NCI-H2227 (cell line): ENCODE measurements at regions not wholly inside any gene's neighbourhood (a gene's known extent, or its start where the extent isn't known, plus 50 kb on each side); places are given as distances from the start of the nearest gene placed in this dataset.
"Not testable (repeated sequence)": the region's sequence is repeated elsewhere in the genome, so short reads cannot be mapped to it uniquely, and the experiment has no call there.

Experiments
- DNase-seq: peaks from one replicate; lab custom pipeline; 2025; ENCODE audit not compliant: unreplicated experiment; lab: John Stamatoyannopoulos, UW

DNA sequence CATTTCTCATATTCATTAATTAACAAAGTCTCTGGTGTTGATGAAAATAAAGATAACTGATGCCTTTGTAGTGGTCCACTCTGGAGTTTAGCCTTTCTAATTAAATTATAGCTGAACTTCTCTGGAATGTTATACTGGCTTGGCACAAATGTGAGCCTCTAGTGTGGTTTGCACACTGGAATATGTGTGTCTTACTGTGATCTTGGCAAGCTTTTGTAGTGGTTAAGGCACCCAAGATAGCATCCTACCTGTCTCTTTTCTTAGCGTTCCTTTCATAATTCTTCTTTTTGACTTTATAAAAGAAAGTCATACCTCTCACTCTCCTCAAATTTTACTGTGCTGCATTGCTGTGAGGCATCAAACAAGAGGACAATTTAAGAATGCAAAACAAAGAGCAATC lies 107.4 kb downstream of the UTRN start:
- no peak for DNase-seq

DNA sequence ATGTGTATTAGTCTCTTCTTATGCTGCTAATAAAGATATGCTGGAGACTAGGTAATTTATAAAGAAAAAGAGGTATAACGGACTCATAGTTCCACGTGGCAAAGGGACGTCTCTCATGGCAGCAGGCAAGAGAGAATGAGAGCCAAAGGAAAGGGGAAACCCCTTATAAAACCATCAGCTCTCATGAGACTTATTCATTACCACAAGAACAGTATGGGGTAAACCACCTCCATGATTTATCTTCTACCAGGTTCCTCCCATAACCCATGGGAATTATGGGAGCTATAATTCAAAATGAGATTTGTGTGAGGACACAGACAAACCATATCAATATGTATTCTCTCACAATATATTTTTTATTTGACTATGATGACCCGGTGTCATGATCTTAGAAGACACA lies 109.1 kb downstream of the UTRN start:
- DNase-seq = no peak

DNA sequence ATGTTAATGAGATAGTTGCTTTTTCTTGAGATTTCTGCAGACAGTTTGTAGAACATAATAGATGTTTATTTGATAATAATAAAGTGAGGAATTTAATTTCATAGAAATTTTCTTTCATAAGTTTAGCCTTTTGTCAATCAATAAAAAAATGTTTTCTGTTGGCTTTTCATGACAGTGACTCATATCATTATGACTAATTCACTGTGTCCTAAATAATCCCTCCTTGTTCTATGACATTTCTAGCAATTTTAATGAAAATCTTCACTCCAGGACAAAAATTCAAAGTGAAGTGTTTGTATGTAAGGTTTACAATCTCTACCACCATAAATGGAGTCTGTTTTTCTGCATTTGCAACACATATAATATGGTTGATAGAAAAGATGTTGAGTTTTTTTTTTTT lies 109.9 kb downstream of the UTRN start:
- DNase-seq = no peak

DNA sequence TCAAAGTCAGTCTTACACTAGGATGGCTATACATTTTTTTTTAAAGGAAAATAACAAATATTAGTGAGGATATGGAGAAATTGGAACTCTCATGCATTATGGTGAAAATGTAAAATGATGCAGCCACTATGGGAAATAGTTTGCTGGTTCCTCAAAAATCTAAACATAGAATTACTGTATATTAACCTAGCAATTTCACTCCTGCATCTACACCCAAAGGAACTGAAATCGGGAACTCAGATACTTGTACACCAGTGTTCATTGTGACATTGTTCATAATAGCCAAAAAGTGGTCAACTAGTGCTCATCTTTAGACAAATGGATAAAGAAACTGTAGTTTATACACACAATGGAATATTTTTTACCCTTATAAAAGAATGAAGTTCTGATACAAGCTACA lies 110.7 kb downstream of the UTRN start:
- no peak for DNase-seq

DNA sequence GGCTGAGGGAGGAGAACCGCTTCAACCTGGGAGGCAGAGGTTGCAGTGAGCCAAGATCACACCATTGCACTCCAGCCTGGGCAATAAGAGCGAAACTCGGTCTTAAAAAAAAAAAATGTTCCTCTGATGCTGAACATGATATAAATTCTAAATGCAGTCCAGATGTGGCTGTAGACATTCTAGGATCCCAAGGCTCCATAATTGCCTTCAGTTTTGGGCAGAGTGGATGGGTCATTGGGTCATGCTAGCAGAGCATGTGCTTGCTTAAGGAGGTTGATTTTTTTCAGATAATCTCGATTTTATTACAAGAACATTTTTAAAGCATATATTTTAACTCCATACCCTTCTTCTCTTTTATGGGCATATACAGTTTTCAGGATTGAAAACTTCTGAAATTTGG lies 112.0 kb downstream of the UTRN start:
- no peak for DNase-seq

DNA sequence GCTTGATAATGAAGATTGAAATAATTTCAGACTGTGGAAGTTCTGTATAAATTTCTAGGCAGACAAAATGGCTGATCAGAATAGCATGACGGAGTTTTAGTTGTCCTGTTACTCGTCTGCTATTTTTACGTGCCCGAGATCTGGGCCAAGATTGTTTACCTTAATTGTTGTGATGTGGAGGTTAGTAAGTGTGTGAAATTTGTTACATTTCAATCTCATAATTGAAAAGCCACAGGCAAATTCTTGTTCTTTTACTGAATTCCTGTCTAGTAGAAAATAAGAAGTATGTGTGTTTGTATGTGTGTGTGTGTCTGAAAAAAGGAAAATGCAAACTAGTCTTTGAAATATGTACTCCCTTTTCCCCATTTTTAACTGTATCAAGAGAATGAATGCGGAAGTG lies 115.2 kb downstream of the UTRN start:
- DNase-seq = no peak

DNA sequence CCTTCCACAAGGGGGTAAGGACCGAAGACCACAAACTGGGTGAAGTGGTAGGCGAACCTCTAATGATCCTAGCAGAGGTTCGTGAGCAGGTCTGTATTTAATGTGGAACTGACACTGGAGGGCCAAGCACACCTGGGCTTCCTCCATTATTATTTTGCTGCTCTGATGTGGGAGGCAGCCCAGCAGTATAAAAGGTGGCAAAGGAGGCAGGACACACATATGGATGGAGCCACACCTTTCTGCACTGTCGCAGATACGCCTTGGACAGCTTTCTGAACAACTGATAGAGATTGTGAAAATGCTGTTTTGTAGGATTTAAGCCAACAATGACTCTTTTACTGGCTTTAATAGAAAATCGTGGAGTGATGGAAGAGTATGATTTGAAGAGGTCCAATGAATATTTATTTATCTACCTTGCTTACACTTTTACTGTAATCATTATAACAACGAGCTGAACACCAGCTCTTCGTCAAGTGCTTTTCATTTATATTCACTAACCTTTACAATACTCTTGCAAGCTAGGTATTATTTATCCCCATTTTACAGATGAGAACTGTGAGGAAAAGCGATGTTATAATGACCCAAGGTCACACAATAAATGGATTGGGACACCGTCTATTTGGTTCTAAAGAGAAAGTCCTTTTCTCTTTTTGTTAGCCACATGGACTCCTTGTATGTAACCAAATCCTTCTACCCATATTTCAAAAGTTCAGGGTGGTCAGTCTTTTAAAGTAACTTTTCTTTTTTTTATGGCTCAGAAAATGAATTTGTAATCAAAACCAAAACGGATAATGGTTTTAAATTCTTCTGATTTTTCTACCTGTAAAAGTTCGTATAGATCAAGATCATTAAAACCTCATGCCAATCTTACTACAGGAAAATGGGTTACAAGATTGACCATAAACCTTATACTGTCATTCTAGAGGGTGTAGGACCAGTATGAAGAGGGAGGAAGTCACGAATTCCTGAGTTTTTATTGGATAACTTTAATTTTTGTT lies 116.9 kb downstream of the UTRN start:
- no peak for DNase-seq

DNA sequence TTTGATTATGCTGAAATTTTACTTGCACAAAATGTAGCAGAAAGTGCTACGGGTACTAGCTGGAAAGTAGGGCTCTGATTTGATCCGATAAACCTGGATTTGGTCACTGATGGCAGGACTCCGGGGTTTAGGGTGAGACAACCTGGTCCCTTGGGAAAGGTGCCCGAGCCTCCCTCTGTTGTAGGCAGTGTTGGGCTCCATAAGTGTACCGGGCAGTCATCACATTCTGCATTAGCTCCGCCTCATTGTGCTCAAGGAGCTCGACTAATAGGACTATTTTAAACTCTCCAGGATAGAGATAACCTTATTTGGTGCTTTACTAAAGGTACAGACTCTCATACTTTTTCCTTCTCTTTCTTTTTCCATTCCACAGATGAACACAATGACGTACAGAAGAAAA lies 117.6 kb downstream of the UTRN start:
- DNase-seq = no peak

DNA sequence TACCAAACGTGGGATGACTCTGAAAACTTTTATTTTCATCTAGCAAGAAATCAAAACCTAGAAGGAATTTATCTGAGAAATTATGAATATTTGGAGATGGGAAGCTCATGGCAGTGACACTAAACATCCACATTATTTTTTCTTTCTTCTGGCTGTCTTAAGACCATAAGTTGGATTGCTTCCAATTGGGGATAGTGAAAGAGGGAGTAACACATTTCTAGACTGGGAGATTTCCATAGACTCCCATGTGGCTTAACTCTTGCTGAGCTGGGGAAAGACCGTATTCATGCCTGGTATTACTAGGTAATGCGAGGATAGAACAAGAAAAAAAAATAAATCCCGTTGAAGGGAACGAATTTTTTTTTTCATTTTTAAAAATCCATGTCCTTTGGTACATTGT lies 120.0 kb downstream of the UTRN start:
- no peak for DNase-seq

DNA sequence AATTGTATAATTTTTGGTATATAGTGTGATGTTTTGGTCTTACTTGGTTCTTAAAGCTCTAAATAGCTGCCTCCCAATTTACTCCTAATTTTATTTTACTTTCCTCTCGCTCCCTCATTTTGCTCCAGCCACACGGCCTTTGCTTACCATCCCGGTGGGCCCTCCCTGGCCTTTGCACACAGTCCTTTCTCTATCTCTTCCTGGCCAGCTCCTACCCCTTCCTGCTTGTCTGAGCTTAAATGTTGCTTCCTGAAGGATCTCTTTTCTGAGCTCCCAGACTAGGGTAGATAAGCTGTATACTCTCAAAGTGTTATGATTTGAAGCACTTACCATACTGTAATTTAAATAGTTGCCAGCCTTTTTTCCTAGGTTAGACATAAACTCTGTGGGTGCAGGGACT lies 121.7 kb downstream of the UTRN start:
- DNase-seq = no peak

DNA sequence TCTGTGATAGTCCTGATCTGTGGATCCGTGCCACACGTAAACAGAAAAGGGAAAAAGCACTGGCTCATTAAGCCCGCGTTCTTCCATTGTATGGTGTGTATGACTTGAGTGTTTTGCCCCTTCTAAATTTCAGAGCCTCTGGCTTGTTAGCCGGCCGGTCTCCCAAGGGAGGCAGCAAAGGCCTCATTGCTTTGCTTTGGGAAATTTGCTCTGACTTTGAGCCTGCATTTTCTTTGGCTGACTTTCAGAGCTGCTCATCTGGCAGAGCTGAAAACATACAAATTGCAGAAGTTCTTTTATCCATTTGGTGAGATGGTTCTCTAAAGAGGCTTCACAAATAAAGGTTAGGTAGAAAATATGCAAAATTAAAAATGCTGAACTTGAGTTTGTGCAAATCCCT lies 123.0 kb downstream of the UTRN start:
- DNase-seq = no peak

DNA sequence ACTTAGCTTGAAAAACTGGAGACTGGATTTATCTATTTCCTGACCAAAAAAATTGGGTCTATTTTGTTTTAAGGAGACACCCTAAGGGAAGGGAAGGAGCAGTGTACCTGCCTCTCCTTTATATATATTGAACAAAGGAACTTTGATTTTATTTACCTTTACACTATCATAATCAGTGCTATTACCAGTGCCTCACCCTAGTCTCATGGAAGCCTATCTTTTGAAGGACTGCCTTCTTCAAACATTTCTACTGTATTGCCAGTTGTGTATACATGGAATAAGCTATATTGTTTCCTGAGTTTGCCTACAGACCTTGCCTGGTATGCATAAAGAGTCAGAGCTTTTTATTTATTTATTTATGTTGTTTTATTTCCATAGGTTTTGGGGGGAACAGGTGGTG lies 124.9 kb downstream of the UTRN start:
- DNase-seq = no peak

DNA sequence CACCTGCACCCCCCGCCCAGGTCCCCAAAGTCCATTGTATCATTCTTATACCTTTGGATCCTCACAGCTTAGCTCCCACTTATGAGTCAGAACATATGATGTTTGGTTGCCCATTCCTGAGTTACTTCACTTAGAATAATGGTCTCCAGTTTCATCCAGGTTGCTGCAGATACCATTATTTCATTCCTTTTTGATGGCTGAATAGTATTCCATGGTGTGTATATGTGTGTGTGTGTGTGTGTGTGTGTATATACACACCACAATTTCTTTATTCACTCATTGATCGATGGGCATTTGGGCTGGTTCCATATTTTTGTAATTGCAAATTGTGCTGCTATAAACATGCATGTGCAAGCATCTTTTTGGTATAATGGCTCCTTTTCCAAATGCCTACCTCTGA lies 125.4 kb downstream of the UTRN start:
- DNase-seq = not testable (repeated sequence)

DNA sequence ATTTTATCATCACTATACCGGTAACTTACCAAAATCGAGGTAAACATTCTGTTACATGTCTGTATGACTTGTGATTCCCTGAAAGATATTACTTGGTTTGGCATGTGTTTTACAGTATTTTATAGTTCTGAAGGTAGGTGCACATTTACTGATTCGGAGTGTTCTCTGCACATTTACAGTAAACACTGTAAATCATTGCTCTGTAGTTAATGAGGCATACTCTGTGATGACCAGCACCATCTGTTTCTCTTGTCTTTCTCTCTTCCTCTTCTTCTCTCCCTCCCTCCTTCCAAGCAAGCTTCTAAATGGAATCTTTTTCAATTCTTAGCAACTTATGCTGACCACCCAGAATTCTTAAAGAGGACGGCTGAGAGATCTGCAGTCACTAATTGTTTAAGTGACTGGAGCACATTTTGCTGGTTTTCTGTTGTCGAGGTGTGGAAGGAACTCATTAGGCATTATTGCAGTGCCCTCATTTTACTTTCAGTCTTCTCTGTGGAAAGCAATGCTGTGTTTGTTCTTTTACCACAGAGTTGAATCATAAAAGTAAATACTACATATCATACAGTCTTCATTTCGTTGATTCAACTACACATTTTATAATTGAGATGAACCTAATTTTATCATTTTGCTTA lies 126.5 kb downstream of the UTRN start:
- DNase-seq = no peak

DNA sequence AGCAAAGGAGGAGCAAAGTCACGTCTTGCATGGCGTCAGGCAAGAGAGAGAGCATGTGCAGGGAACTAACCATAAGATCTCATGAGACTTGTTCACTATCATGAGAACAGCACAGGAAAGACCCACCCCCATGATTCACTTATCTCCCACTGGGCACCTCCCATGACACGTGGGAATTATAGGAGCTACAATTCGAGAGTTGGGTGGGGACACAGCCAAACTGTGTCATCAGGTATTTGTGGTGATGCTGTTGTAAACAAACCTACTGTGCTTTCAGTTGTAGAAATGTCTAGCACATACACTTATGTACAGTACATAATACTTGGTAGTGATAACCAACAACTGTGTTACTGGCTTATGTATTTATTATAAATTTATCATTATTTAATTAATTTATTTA lies 128.3 kb downstream of the UTRN start:
- DNase-seq = no peak

DNA sequence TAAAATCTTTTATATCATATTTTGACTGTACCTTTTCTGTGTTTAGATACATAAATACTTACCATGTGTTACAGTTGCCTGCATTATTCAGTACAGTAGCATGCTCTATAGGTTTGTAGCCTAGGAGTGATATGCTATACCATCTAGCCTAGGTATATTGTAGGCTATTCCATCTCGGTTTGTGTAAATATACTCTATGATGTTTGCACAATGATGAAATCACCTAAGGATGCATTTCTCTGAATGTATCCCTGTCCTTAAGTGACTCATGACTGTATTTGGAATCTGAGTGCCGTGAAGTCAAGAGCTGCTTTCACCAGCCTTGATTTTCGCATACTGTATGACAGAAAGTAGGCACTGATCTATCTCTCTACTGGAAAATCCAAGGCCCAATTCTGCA lies 129.9 kb downstream of the UTRN start:
- no peak for DNase-seq

DNA sequence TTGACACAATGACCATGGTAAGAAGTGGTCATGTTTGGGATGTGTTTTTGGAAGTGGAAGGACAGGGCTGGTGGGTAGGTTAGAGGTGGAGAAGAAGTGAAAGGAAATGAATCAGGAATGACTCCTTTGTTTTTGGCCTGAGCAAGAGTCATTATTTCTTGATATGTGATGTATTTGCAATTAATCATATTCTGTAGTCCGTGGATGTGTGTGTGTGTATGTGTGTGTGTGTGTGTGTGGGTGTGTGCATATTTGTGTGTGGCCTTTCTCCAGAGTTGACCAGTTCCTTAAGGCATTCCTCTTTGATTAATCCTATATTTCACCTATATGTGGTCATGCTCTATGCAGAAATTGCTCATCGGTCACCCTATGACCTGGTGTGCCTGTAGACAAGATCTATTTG lies 130.7 kb downstream of the UTRN start:
- DNase-seq = no peak

DNA sequence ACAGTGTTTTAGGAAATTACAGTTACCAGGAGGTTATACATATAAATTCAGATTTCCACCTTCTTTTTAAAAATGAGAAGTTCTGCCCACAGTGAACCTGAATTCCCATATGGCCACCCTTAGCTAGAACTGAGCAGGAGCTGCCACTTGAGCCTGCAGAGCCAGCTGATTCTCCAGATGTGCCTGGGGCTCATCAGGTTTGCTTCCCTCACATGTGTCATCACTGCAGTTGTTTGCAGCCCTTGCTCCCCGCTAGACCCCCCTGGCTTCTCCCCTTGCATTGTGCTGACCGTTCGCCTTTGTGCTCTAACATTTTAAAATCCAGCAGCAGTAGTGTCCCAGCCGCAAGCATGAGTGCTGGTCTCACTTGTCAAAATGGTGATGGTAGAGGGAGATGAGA lies 131.1 kb downstream of the UTRN start:
- no peak for DNase-seq

DNA sequence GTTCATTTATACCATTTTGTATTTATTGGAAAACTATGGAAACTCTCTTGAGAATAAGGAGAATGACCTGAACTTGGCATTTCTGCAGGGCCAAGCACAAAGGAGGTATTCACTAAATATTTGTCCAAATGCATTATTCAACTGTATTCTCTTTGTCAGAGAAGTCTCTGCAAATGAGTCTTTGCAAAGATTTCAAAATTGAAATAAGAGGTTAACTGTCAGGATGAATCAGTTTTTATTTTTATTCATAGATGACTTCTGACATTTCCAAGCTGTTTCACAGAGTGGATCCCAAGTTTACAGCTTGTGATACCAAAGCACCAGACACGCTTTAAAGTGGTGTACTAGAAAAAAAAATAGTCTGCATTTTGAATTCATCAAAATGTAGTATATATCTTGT lies 131.6 kb downstream of the UTRN start:
- no peak for DNase-seq

DNA sequence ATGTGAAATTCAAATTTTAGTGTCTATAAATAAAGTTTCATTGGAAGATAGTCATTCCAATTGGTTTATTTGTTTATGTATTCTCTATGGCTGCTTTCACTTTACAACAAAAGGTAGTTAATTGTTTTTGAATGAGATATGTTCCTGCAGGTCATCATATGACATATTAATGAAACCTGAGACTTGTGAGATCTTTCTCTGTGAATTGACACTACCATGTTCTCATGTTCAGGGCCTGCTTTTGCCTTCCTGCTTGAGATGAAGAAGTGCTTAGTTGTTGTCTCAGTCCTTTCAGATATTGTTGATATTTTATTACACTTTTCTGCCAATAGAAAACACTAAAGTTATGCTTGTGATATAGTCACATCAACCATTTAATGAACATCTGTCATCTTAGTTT lies 132.5 kb downstream of the UTRN start:
- DNase-seq = no peak

DNA sequence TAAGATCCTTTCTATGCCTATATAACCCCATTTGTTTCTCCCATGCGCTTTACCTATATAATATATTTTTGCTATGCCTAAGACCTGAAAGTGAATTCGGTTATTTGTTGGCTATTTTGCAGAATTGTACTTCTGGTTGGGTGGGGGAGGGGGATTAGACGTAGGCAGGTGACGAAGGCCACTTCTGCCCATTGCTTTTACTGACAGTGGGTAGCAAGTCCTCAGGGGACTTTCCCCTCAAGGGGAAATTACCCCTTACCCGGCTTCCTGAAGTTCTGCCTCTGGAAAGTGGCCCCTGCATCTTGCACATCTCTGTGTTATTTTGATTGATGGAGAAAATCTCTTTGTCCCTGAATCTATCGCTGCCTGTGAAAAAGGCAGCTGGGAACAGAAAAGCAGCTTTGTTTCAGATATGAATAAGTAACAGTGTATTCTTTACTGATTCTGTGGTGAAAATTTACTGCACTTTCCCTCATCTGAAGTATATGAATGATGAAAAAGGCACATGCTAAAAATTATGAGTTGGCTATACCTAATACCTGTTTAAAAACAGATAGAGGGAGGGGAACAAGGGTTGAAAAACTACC lies 133.9 kb downstream of the UTRN start:
- no peak for DNase-seq

DNA sequence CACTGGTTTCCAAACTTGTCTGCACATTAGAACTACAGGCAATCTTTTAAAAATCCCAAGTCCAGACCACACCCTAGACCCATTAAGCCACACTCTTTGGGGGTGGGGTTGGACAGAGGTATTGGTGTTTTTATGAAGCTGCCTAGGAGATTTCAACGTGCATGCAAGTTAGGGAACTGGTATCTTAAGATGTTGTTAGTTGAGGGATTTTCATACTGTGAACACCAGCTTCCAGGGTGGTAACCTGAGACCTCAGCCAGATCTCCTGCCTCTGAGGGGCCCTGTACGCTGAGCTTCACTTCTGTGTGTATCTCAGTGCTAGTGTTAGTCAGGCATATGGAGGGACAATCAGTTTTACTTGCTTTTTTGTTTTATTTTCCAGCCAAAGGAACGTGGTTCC lies 138.0 kb downstream of the UTRN start:
- no peak for DNase-seq
